Gastrocnemius medialis (tissue), 4 donors: ENCODE measurements at regions not wholly inside any gene's neighbourhood (a gene's known extent, or its start where the extent isn't known, plus 50 kb on each side); places are given as distances from the start of the nearest gene placed in this dataset.

Experiments used
- POLR2A ChIP-seq, 2 donors: fragments of 450-650 bp; IDR thresholded peaks; one replicate each; pipeline ENCODE4 v1.6.1; 2017; ENCODE audit warnings: antibody characterized with exemption in 2 of 2, mild to moderate bottlenecking in 2 of 2, moderate library complexity in 2 of 2
- TF ChIP-seq, protein P1 (sequence below), 5 experiments: fragments of 450-650 bp in 3 of 5; fragments of 200-600 bp in 2 of 5; sonication (generic) in 2 of 5; IDR thresholded peaks in 4 of 5; conservative IDR thresholded peaks in 1 of 5; 1 replicate in 4 of 5; 2 replicates in 1 of 5; pipeline ENCODE4 v1.5.1; 2016 to 2019; ENCODE audit warnings: antibody characterized with exemption in 5 of 5, mild to moderate bottlenecking in 3 of 5, moderate library complexity in 3 of 5

DNA sequence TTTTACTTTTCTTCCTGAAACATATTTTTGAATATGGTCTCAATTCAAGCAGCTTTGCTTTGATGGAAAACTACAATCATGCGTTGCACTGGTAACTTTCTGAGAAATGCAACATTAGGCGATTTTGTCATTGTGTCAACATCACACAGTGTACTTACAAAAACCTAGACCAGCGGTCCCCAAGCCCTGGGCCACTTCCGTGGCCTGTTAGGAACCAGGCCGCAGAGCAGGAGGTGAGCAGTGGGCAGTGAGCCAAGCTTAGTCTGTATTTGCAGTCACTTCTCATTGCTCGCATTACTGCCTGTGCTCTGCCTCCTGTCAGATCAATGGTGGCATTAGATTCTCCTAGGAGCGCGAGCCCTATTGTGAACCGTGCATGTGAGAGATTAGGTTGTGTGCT, 163.7 kb upstream of the NOVA1 start:
- TF ChIP-seq, protein P1, sequence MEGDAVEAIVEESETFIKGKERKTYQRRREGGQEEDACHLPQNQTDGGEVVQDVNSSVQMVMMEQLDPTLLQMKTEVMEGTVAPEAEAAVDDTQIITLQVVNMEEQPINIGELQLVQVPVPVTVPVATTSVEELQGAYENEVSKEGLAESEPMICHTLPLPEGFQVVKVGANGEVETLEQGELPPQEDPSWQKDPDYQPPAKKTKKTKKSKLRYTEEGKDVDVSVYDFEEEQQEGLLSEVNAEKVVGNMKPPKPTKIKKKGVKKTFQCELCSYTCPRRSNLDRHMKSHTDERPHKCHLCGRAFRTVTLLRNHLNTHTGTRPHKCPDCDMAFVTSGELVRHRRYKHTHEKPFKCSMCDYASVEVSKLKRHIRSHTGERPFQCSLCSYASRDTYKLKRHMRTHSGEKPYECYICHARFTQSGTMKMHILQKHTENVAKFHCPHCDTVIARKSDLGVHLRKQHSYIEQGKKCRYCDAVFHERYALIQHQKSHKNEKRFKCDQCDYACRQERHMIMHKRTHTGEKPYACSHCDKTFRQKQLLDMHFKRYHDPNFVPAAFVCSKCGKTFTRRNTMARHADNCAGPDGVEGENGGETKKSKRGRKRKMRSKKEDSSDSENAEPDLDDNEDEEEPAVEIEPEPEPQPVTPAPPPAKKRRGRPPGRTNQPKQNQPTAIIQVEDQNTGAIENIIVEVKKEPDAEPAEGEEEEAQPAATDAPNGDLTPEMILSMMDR (IDR thresholded peaks at IDR 0.05 in 4 of 5, conservative IDR thresholded peaks at IDR 0.05 in 1 of 5), result no peak
- TF ChIP-seq POLR2A (IDR thresholded peaks at IDR 0.05), result no peak
